GM12878 (cell line): ENCODE measurements at regions not wholly inside any gene's neighbourhood (a gene's known extent, or its start where the extent isn't known, plus 50 kb on each side); places are given as distances from the start of the nearest gene placed in this dataset.

Experiments used
- CEBPB ChIP-seq, 2 experiments: fragments of 150-350 bp in 1 of 2; IDR thresholded peaks; 2 replicates each; pipeline ENCODE4 v1.6.1; 2012 to 2014; ENCODE audit warnings: low read depth in 2 of 2, low read length in 2 of 2, borderline replicate concordance in 1 of 2, inconsistent platforms in 1 of 2
- EP300 ChIP-seq, 2 experiments: fragments of 150-350 bp in 1 of 2; IDR thresholded peaks; 2 replicates each; pipeline ENCODE4 v1.6.1; 2011 to 2012; ENCODE audit warnings: low read depth in 2 of 2, low read length in 2 of 2, borderline replicate concordance in 1 of 2, improper control_type of control experiment in 1 of 2, inconsistent platforms in 1 of 2; ENCODE audit not compliant: control insufficient read depth in 1 of 2
- TF ChIP-seq, protein P1 (sequence below), 3 experiments: IDR thresholded peaks in 2 of 3; conservative IDR thresholded peaks in 1 of 3; 2 replicates each; pipeline ENCODE4 v1.5.1; 2011; ENCODE audit warnings: low read depth in 3 of 3, low read length in 3 of 3, mild to moderate bottlenecking in 3 of 3, control low read depth in 2 of 3, moderate library complexity in 2 of 3, inconsistent platforms in 1 of 3, mixed read lengths in 1 of 3; ENCODE audit not compliant: control insufficient read depth in 2 of 3, insufficient read depth in 1 of 3; ENCODE audit errors: extremely low read depth in 1 of 3

DNA sequence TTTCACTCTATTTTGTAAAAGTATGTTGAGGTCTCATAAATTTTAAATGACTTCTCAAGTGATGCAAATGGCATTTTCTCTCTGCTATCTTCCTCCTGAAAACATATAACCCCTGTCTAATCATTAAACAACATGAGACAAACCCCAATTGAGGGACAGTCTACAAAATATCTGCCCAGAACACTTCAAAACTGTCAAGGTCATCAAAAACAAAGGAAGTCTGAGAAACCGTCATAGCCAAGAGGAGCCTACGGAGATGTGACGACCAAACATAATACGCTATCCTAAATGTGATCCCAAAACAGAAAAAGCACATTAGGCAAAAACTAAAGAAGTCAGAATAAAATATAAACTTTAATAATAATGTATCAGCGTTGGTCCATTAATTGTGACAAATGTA lies 282.3 kb upstream of the SEMA3C start:
- TF ChIP-seq EP300 (IDR thresholded peaks at IDR 0.05; ENCODE audit: borderline replicate concordance in 1 of 2, control insufficient read depth in 1 of 2, low read depth in 2 of 2, low read length in 2 of 2): no peak
- TF ChIP-seq, protein P1, sequence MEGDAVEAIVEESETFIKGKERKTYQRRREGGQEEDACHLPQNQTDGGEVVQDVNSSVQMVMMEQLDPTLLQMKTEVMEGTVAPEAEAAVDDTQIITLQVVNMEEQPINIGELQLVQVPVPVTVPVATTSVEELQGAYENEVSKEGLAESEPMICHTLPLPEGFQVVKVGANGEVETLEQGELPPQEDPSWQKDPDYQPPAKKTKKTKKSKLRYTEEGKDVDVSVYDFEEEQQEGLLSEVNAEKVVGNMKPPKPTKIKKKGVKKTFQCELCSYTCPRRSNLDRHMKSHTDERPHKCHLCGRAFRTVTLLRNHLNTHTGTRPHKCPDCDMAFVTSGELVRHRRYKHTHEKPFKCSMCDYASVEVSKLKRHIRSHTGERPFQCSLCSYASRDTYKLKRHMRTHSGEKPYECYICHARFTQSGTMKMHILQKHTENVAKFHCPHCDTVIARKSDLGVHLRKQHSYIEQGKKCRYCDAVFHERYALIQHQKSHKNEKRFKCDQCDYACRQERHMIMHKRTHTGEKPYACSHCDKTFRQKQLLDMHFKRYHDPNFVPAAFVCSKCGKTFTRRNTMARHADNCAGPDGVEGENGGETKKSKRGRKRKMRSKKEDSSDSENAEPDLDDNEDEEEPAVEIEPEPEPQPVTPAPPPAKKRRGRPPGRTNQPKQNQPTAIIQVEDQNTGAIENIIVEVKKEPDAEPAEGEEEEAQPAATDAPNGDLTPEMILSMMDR (IDR thresholded peaks at IDR 0.05 in 2 of 3, conservative IDR thresholded peaks at IDR 0.05 in 1 of 3; ENCODE audit: control insufficient read depth in 2 of 3, extremely low read depth in 1 of 3, insufficient read depth in 1 of 3, low read depth in 3 of 3, low read length in 3 of 3): no peak
- TF ChIP-seq CEBPB (IDR thresholded peaks at IDR 0.05; ENCODE audit: borderline replicate concordance in 1 of 2, low read depth in 2 of 2, low read length in 2 of 2): no peak
